Activated CD4-positive, alpha-beta T cell treated with anti-CD3 and anti-CD28 coated beads, Interleukin-10, Interleukin-2, amounts not matched to agents 100 ng/mL and 50 ng/mL, durations not matched to agents 16 hours and 8 hours (primary cell): ENCODE measurements at regions not wholly inside any gene's neighbourhood (a gene's known extent, or its start where the extent isn't known, plus 50 kb on each side); places are given as distances from the start of the nearest gene placed in this dataset.
"Not testable (repeated sequence)": the region's sequence is repeated elsewhere in the genome, so short reads cannot be mapped to it uniquely, and the experiment has no call there.

Experiments
- DNase-seq: peaks from one replicate; pipeline ENCODE4 v3.0.0-alpha.2; 2020

GRCh38 chr5:110812639-110813038 is 73.8 kb downstream of the SLC25A46 start:
- DNase-seq = no peak

GRCh38 chr5:110815916-110816605 is 77.3 kb downstream of the SLC25A46 start:
- DNase-seq = no peak

- no peak for DNase-seq
Measured at GRCh38 chr5:110817459-110817858, 78.7 kb downstream of the SLC25A46 start.

GRCh38 chr5:110823571-110823970 is 84.8 kb downstream of the SLC25A46 start:
- DNase-seq = no peak

- no peak for DNase-seq
Measured at GRCh38 chr5:110824936-110825441, 86.2 kb downstream of the SLC25A46 start.

GRCh38 chr5:110832683-110833082 is 93.9 kb downstream of the SLC25A46 start:
- no peak for DNase-seq

GRCh38 chr5:110834933-110835332 is 96.1 kb downstream of the SLC25A46 start:
- DNase-seq = not testable (repeated sequence)

- no peak for DNase-seq
Measured at GRCh38 chr5:110836851-110837250, 98.0 kb downstream of the SLC25A46 start.

- not testable (repeated sequence) for DNase-seq
Measured at GRCh38 chr5:110838357-110838756, 99.5 kb downstream of the SLC25A46 start.

GRCh38 chr5:110838961-110839360 is 100.2 kb downstream of the SLC25A46 start:
- DNase-seq = no peak

- no peak for DNase-seq
Measured at GRCh38 chr5:110840347-110840960, 101.6 kb downstream of the SLC25A46 start.

- DNase-seq = no peak
Measured at GRCh38 chr5:110841137-110841536, 102.3 kb downstream of the SLC25A46 start.

- DNase-seq = no peak
Measured at GRCh38 chr5:110842948-110843347, 104.1 kb downstream of the SLC25A46 start.

- DNase-seq = no peak
Measured at GRCh38 chr5:110844251-110844650, 105.4 kb downstream of the SLC25A46 start.

GRCh38 chr5:110846398-110847001 is 107.7 kb downstream of the SLC25A46 start:
- no peak for DNase-seq

- DNase-seq = no peak
Measured at GRCh38 chr5:110851357-110851756, 112.5 kb downstream of the SLC25A46 start.

GRCh38 chr5:110852053-110852452 is 113.2 kb downstream of the SLC25A46 start:
- no peak for DNase-seq

- no peak for DNase-seq
Measured at GRCh38 chr5:110852541-110852940, 113.7 kb downstream of the SLC25A46 start.

GRCh38 chr5:110853267-110853666 is 114.5 kb downstream of the SLC25A46 start:
- DNase-seq = no peak

- no peak for DNase-seq
Measured at GRCh38 chr5:110854200-110854599, 115.4 kb downstream of the SLC25A46 start.

GRCh38 chr5:110855961-110856360 is 117.2 kb downstream of the SLC25A46 start:
- DNase-seq = no peak

- peak; percentile 11 for DNase-seq
Measured at GRCh38 chr5:110865400-110866094, 126.7 kb downstream of the SLC25A46 start.

GRCh38 chr5:110869927-110870326 is 131.1 kb downstream of the SLC25A46 start:
- no peak for DNase-seq
